HG03045 (cell line): ENCODE measurements at regions not wholly inside any gene's neighbourhood (a gene's known extent, or its start where the extent isn't known, plus 50 kb on each side); places are given as distances from the start of the nearest gene placed in this dataset.
"Not testable (repeated sequence)": the region's sequence is repeated elsewhere in the genome, so short reads cannot be mapped to it uniquely, and the experiment has no call there.

Source experiments
- ATAC-seq: cut with Tn5 transposase; IDR thresholded peaks from one replicate; pipeline ENCODE4 v1.9.1; 2021; ENCODE audit warnings: mild to moderate bottlenecking, moderate library complexity; ENCODE audit not compliant: unreplicated experiment

GRCh38 chr5:135102716-135103574 is 68.9 kb upstream of the PITX1 start:
- no peak for ATAC-seq

GRCh38 chr5:135100431-135100830 is 66.4 kb upstream of the PITX1 start:
- no peak for ATAC-seq

GRCh38 chr5:135100011-135100410 is 66.0 kb upstream of the PITX1 start:
- ATAC-seq: no peak

DNA sequence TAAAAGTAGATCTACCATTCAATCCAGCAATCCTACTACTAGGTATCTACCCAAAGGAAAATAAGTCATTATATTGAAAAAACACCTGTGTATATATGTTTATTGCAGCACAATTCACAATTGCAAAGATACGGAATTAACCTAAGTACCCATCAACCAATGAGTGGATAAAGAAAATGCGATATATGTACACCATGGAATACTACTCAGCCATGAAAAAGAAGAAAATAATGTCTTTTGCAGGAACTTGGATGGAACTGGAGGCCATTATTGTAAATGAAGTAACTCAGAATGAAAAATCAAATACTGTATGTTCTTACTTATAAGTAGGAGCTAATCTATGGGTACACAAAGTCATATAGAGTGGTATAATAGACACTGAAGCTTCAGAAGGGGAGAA is 63.4 kb upstream of the PITX1 start:
- no peak for ATAC-seq

DNA sequence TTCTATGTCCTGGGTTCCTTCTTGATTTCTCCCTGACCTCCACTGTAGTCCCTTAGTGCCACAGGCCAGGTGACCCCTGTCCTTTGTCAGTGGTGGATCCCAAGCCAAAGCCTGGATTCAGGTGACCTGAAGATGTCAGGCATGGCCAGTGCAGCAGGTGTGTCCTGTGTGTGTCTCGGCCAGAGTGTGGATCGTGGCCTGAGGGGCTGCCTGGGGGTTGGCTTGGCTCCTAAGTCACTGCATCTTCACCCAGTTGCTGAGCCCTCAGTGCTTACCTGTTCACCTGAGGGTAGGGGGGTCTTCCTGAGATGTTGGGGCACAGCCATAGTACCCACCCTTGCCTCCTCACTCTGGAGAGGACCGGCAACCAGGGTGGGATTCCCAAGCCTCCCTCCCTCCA is 61.8 kb upstream of the PITX1 start:
- no peak for ATAC-seq

- no peak for ATAC-seq
These were observed 61.2 kb upstream of the PITX1 start for GRCh38 chr5:135095052-135095715.

DNA sequence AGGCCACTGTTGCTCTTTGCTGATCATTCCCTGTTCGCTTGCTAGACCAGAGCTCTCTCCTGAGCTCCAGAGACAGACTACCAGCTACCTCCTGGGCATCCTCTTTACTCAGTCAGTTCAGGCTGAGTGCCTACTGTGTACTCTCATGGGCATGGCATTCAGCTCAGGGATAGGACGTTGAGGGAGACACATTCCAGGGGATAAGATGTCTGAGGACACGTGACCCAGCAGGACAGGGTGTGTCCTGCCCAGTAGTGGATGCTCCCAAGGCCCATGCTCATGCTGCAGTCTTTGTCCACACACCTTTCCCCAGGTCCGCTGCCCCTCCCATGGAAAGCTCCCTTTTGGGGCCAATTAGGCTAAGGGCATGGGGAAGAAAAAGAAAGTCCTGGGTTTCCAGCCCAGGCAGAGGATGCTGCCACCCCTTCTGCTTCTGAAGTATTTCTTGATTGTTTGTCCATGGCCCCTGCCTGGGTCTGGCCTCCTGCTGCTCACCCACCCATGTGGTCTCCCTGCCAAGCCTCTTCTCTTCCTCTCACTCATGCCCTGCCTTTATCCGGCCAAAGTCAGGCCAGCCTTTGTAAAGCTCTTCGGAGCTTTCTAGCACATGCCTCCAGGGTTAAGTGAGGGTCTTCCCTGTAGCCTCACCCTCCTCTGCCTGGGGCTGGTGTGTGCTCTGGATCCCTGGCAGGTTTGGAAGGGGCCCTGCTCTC is 60.5 kb upstream of the PITX1 start:
- ATAC-seq: no peak

DNA sequence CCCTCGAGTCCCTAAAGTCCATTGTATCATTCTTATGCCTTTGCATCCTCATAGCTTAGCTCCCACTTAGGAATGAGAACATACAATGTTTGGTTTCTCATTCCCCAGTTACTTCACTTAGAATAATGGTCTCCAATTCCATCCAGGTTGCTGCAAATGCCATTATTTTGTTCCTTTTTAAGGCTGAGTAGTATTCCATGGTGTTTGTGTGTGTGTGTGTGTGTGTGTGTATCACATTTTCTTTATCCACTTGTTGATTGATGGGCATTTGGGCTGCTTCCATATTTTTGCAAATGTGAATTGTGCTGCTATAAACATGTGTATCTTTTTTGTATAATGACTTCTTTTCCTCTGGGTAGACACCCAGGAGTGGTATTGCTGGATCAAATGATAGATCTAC is 59.5 kb upstream of the PITX1 start:
- not testable (repeated sequence) for ATAC-seq

DNA sequence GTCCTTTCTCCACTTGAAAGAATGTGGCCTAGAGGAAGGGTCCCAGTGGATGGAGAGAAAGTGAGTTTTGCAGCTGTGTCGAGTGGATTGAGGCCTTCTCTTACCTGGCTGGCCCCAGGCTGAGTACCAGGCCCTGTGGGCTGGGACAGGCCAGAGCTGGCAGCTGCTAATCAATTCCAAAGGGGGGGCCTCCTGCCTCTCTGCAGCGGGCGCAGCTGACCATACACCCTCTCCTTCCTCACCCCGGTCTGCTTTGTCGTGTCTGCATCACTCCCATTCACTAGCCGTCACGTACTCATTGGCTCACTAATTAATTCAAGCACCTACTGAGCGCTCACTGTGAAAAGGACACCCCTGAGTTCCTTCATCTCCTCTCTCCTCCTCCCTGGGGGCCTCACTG is 58.4 kb upstream of the PITX1 start:
- no peak for ATAC-seq

DNA sequence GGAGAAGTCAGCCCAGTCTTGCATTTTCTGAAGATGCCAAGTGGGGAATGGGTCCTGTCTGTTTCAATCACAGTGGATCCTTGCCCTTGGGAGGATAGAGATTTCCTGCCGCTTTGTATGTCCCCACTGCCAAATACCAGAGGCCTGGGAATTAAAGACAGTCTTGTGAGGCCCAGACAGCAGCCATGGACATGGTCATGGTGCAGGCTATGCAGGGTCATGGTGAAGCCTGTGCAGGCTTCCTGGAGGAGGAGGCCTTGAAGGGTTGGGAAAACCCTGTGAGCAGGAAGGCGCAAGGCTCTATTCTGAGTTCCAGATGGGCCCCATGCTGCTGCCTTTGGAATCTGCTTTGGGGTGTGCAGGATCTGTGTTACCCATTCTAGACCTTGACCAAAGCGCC is 57.3 kb upstream of the PITX1 start:
- no peak for ATAC-seq

DNA sequence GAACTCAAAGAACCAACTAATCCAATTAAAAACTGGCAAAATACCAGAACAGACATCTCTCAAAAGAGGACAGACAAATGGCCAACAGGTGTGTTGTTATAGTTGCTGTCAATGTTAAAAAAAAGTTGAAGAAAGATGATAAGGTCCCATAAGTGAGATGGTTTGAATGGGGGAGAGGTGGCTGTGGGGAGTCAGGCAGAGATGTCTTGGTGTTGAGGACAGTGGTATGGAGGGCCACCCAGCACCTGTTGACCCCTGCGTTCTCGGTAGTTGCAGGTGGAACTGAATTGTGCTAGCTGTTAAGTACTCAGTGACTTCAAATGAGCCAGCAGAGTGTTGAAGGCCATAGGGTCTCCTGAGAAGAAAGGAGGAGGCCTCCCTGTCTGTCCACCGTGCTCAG is 55.9 kb upstream of the PITX1 start:
- no peak for ATAC-seq

DNA sequence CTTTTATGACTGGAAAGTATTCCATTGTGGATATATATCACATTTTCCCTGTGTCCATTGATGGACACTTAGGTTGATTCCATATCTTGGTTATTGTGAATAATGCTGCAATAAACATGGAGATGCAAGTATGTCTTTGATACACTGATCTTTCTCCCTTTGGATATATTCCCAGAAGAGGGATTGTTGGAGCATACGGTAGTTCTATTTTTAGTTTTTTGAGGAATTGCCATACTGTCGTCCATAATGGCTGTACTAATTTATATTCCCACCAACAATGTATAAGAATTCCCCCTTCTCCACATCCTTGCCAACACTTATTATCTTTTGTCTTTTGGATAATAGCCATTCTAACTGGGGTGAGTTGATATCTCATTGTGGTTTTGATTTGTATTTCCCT is 54.9 kb upstream of the PITX1 start:
- no peak for ATAC-seq

GRCh38 chr5:135087950-135088349 is 53.9 kb upstream of the PITX1 start:
- no peak for ATAC-seq

DNA sequence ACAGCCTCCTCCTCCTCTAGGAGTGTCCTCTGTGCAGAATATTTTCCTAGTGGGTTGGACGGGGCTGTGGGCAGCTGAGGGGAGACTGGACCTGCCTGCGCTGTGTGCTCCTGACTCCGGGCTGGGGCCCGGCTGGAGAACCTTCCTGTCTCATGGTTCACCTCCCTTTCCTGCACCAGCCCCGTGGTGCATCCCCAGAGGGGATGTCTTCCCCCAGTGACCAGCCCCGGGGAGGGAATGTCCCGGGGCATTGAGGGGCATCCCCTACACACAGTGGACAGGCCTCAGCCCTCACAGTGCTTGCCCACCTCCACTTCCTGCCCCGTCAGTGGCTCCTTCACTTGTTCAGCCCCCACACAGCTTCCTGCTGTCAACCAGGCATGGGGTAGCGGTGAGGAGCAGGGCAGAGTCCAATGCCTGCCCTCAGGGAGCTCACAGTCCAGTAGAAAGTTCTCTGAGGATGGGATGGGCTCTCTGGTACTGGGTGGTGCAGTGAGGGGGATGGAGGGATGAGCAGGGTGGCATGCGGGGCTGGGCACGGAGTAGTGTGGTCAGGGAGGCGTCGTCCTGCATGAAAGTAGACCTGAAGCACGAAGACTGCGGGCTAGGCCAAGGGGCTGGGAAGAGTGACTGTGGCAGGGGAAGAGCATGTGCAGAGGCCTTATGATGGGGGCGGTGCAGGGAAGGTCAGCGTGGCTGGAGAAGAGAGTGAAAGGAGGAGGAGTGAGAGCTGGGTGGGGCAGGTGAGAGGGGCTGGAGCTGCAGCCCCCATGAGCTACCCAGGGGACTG is 52.1 kb upstream of the PITX1 start:
- ATAC-seq: no peak

DNA sequence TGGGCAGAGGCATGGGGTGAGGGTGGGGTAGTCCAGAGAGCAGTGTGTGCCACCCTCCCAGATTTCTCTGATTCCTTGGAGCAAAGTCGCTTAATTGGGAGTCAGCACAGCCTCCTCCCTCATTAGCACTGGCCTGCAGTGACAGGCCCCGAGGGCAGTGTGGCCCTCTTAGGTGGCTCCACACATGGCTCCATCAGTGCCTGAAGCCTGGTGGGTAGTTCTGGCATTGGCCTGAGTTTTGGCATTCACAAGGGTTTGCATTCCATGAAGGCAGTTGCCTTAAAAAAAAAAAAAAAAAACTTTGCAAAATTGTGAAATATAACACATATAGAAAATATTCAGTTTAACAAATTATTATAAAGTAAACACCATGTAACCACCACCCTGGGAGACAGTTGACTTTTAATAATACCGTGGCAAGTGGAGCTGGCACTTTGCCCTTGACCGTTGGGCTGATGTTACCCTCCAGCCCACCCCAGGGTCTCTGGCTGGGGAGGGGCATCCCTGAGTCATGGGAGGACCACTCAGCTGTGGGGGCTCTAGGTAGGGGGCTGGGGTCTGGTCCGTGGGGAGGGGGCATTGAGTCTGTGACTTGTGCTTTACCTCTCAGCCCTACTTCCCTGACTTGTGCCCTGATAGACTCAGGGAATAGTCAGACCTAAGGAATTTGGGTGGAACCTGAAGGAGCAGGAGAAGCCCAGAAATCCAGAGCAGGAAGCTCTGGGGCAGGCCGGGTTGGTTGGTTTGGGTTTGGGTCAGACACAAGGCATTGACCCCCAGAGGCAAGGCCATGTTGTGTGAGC is 51.3 kb upstream of the PITX1 start:
- no peak for ATAC-seq
